HEK293 (cell line): ENCODE measurements at regions not wholly inside any gene's neighbourhood (a gene's known extent, or its start where the extent isn't known, plus 50 kb on each side); places are given as distances from the start of the nearest gene placed in this dataset.

Experiments used
- CTCF ChIA-PET: fragments of 350-600 bp; formaldehyde crosslinking; extraction: SDS; loops from one replicate; lab custom pipeline; 2021; ENCODE audit warnings: antibody characterized with exemption; lab: Yijun Ruan, JAX
- POLR2A ChIA-PET: fragments of 300-600 bp; formaldehyde crosslinking; extraction: SDS; loops from one replicate; lab custom pipeline; 2020; ENCODE audit warnings: antibody characterized with exemption, inconsistent platforms; lab: Yijun Ruan, JAX
- H3K27ac ChIP-seq: fragments of 200-500 bp; sonication (Bioruptor generic); 2 replicates; pipeline ENCODE4 v1.5.1; 2014; ENCODE audit warnings: low read depth, low read length, control low read depth, inconsistent platforms; ENCODE audit errors: extremely low read depth
- H3K36me3 ChIP-seq, 2 experiments: fragments of 200-500 bp in 1 of 2; sonication (Bioruptor generic) in 1 of 2; 1 replicate in 1 of 2; 2 replicates in 1 of 2; pipeline ENCODE4 v1.5.1; 2014 to 2017; ENCODE audit warnings: inconsistent platforms in 2 of 2, low read length in 2 of 2; ENCODE audit not compliant: control insufficient read depth in 2 of 2, insufficient read depth in 1 of 2
- H3K4me1 ChIP-seq: fragments of 200-500 bp; sonication (Bioruptor generic); 2 replicates; pipeline ENCODE4 v1.5.1; 2014; ENCODE audit warnings: mild to moderate bottlenecking, low read length, inconsistent platforms; ENCODE audit not compliant: control insufficient read depth, insufficient read depth
- H3K4me3 ChIP-seq: 2 replicates; pipeline ENCODE4 v1.5.1; 2011; ENCODE audit warnings: low read depth, mild to moderate bottlenecking, control low read depth, low read length, moderate library complexity
- H3K9me3 ChIP-seq: fragments of 200-500 bp; sonication (Bioruptor generic); 2 replicates; pipeline ENCODE4 v1.5.1; 2014; ENCODE audit warnings: low read depth, low read length, inconsistent platforms; ENCODE audit not compliant: control insufficient read depth, insufficient read depth
- EGR2 ChIP-seq: fragments of 450-650 bp; formaldehyde crosslinking; IDR thresholded peaks from 2 replicates; pipeline ENCODE4 v1.5.1; 2016; ENCODE audit warnings: low read depth, missing biosample characterization, missing genetic modification characterization
- GLI4 ChIP-seq: fragments of 450-650 bp; formaldehyde crosslinking; IDR thresholded peaks from 2 replicates; pipeline ENCODE4 v1.5.1; 2016; ENCODE audit warnings: missing biosample characterization, missing genetic modification characterization
- HIC1 ChIP-seq: fragments of 450-650 bp; formaldehyde crosslinking; IDR thresholded peaks from 2 replicates; pipeline ENCODE4 v1.5.1; 2016; ENCODE audit warnings: missing biosample characterization, missing genetic modification characterization
- KLF7 ChIP-seq: fragments of 450-650 bp; formaldehyde crosslinking; IDR thresholded peaks from 2 replicates; pipeline ENCODE4 v1.5.1; 2016; ENCODE audit warnings: missing biosample characterization, missing genetic modification characterization, borderline replicate concordance
- KLF8 ChIP-seq: fragments of 450-650 bp; formaldehyde crosslinking; IDR thresholded peaks from 2 replicates; pipeline ENCODE4 v1.5.1; 2016; ENCODE audit warnings: missing biosample characterization, missing genetic modification characterization
- MEIS1 ChIP-seq: sonication (generic); formaldehyde crosslinking; IDR thresholded peaks from 2 replicates; pipeline ENCODE4 v1.8.1; 2022; ENCODE audit warnings: missing genetic modification reagents, mild to moderate bottlenecking, borderline replicate concordance
- PBX3 ChIP-seq: sonication (generic); formaldehyde crosslinking; IDR thresholded peaks from 2 replicates; pipeline ENCODE4 v1.8.1; 2022; ENCODE audit warnings: mild to moderate bottlenecking, moderate library complexity, missing genetic modification reagents
- SALL2 ChIP-seq: fragments of 450-650 bp; formaldehyde crosslinking; IDR thresholded peaks from 2 replicates; pipeline ENCODE4 v1.5.0; 2017; ENCODE audit warnings: missing biosample characterization, mild to moderate bottlenecking, missing genetic modification characterization, borderline replicate concordance
- SETDB1 ChIP-seq: IDR thresholded peaks from one replicate; pipeline ENCODE4 v1.6.1; 2017; ENCODE audit warnings: mild to moderate bottlenecking, low read length, moderate library complexity, mixed read lengths; ENCODE audit not compliant: insufficient read length
- ZBTB48 ChIP-seq: fragments of 450-650 bp; formaldehyde crosslinking; IDR thresholded peaks from 2 replicates; pipeline ENCODE4 v1.5.1; 2016; ENCODE audit warnings: missing biosample characterization, missing genetic modification characterization
- ZBTB49 ChIP-seq: fragments of 450-650 bp; formaldehyde crosslinking; IDR thresholded peaks from 2 replicates; pipeline ENCODE4 v1.5.1; 2016; ENCODE audit warnings: missing biosample characterization, missing genetic modification characterization, low read depth
- ZFP69B ChIP-seq: fragments of 450-650 bp; formaldehyde crosslinking; IDR thresholded peaks from 2 replicates; pipeline ENCODE4 v1.5.1; 2016; ENCODE audit warnings: missing biosample characterization, missing genetic modification characterization
- ZNF19 ChIP-seq: fragments of 450-650 bp; formaldehyde crosslinking; IDR thresholded peaks from 2 replicates; pipeline ENCODE4; 2016; ENCODE audit warnings: missing biosample characterization, missing genetic modification characterization, low read depth
- ZNF221 ChIP-seq: fragments of 450-650 bp; formaldehyde crosslinking; IDR thresholded peaks from 2 replicates; pipeline ENCODE4 v1.5.1; 2017; ENCODE audit warnings: missing biosample characterization, missing genetic modification characterization, borderline replicate concordance
- ZNF239 ChIP-seq: fragments of 450-650 bp; formaldehyde crosslinking; IDR thresholded peaks from 2 replicates; pipeline ENCODE4 v1.5.1; 2016; ENCODE audit warnings: missing biosample characterization, missing genetic modification characterization
- ZNF280C ChIP-seq: fragments of 450-650 bp; formaldehyde crosslinking; IDR thresholded peaks from 2 replicates; pipeline ENCODE4 v1.5.1; 2016; ENCODE audit warnings: missing biosample characterization, missing genetic modification characterization
- ZNF426 ChIP-seq: fragments of 450-650 bp; formaldehyde crosslinking; IDR thresholded peaks from 2 replicates; pipeline ENCODE4 v1.5.1; 2017; ENCODE audit warnings: missing biosample characterization, missing genetic modification characterization, mild to moderate bottlenecking, inconsistent platforms, moderate library complexity
- ZNF473 ChIP-seq: fragments of 450-650 bp; formaldehyde crosslinking; IDR thresholded peaks from 2 replicates; pipeline ENCODE4 v1.5.1; 2017; ENCODE audit warnings: missing biosample characterization, missing genetic modification characterization
- ZNF548 ChIP-seq: fragments of 450-650 bp; formaldehyde crosslinking; IDR thresholded peaks from 2 replicates; pipeline ENCODE4 v1.5.1; 2016; ENCODE audit warnings: missing biosample characterization, missing genetic modification characterization
- ZNF623 ChIP-seq: fragments of 450-650 bp; formaldehyde crosslinking; IDR thresholded peaks from 2 replicates; pipeline ENCODE4 v1.5.1; 2016; ENCODE audit warnings: missing biosample characterization, missing genetic modification characterization
- ZNF624 ChIP-seq: fragments of 450-650 bp; formaldehyde crosslinking; IDR thresholded peaks from 2 replicates; pipeline ENCODE4 v1.5.1; 2017; ENCODE audit warnings: missing biosample characterization, missing genetic modification characterization
- ZNF658 ChIP-seq: fragments of 450-650 bp; formaldehyde crosslinking; IDR thresholded peaks from 2 replicates; pipeline ENCODE4; 2016; ENCODE audit warnings: missing biosample characterization, missing genetic modification characterization
- ZNF677 ChIP-seq: fragments of 450-650 bp; IDR thresholded peaks from 2 replicates; pipeline ENCODE4 v1.5.0; 2018; ENCODE audit warnings: missing biosample characterization, mild to moderate bottlenecking, missing genetic modification characterization, moderate library complexity
- ZNF747 ChIP-seq: fragments of 450-650 bp; formaldehyde crosslinking; IDR thresholded peaks from 2 replicates; pipeline ENCODE4 v1.5.1; 2016; ENCODE audit warnings: missing biosample characterization, missing genetic modification characterization
- ZSCAN5A ChIP-seq: fragments of 450-650 bp; formaldehyde crosslinking; IDR thresholded peaks from 2 replicates; pipeline ENCODE4 v1.5.1; 2016; ENCODE audit warnings: missing biosample characterization, missing genetic modification characterization

GRCh38 chr4:124525524-124525923, 187.0 kb downstream of the ANKRD50 start:
- no peaks in the 10 kb centered on the region for H3K9me3 ChIP-seq
- H3K4me3 ChIP-seq, result no peak overlapping the region
- TF ChIP-seq ZBTB48 (tag by site-specific recombination) (no peak), ZNF624 (no peak), ZSCAN5A (tag by site-specific recombination) (no peak), SALL2 (tag by site-specific recombination) (no peak), ZNF221 (tag by site-specific recombination) (no peak), KLF8 (no peak), ZNF747 (tag by site-specific recombination) (no peak), ZNF623 (tag by site-specific recombination) (no peak), ZNF239 (no peak)
- ChIA-PET POLR2A (no interaction called here), CTCF (no interaction called here)
- H3K4me1 ChIP-seq, result no peaks in the 10 kb centered on the region
- no peaks in the 10 kb centered on the region for H3K36me3 ChIP-seq
- no peak overlapping the region for H3K27ac ChIP-seq

- Histone ChIP-seq H3K4me3 (no peak overlapping the region), H3K4me1 (no peaks in the 10 kb centered on the region)
- POLR2A ChIA-PET, result no interaction called here
- TF ChIP-seq ZBTB49 (tag by site-specific recombination) (no peak), ZNF473 (tag by site-specific recombination) (no peak), GLI4 (tag by site-specific recombination) (no peak), ZNF548 (tag by site-specific recombination) (no peak), ZFP69B (no peak), ZNF426 (no peak), ZNF658 (tag by site-specific recombination) (no peak), PBX3 (CRISPR knock-in tag) (no peak), HIC1 (tag by site-specific recombination) (no peak), SETDB1 (no peak), ZNF280C (tag by site-specific recombination) (no peak), EGR2 (tag by site-specific recombination) (no peak), ZNF19 (no peak), ZNF677 (tag by site-specific recombination) (no peak), KLF7 (tag by site-specific recombination) (no peak), MEIS1 (no peak)
- TF ChIP-seq, all 188 proteins: peak for 0
- H3K9me3 ChIP-seq, result no peaks in the 10 kb centered on the region
- no peaks in the 10 kb centered on the region for H3K36me3 ChIP-seq
- H3K27ac ChIP-seq, result no peak overlapping the region
- CTCF ChIA-PET, result no interaction called here
Observed at GRCh38 chr4:124526331-124526730, 186.2 kb downstream of the ANKRD50 start.
